ENCODE measurements at regions not wholly inside any gene's neighbourhood (a gene's known extent, or its start where the extent isn't known, plus 50 kb on each side); places are given as distances from the start of the nearest gene placed in this dataset.
"Not testable (repeated sequence)": the region's sequence is repeated elsewhere in the genome, so short reads cannot be mapped to it uniquely, and the experiment has no call there.

DNA sequence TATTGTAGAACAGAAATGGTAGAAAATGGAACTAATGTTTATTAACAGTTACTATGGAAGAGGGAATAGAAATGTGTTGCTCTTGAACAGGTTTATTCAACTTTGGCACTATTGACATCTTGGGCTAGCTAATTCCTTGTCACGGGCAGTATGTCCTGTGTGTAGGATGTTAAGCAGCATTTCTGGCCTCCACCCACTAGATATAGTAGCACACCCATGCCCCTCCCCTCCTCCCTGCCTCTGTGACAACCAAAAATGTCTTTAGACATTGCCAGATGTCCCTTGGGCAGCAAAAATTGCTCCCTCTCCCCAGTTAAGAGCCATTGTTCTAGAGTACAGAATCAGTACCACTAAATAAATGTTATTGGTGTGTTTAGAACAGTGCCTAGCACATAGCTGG is 91.4 kb upstream of the TPTE start:
- no peak for DNase-seq (ENCODE audit: low spot score)

DNA sequence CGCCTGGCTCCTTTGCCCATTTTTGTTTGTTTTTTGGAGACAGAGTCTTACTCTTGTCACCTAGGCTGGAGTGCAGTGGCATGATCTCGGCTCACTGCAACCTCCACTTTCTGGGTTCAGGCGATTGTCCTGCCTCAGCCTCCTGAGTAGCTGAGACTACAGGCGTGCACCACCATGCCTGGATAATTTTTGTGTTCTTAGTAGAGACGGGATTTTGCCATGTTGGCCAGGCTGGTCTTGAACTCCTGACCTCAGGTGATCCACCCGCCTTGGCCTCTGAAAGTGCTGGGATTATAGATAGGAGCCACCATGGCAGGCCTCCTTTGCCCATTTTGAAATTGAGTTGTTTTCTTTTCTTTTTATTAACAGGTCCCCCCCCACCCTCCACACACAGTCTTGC is 89.4 kb upstream of the TPTE start:
- not testable (repeated sequence) for DNase-seq (ENCODE audit: low spot score)

GRCh38 chr21:10432456-10432855 is 88.9 kb upstream of the TPTE start:
- DNase-seq (ENCODE audit: low spot score): not testable (repeated sequence)

DNA sequence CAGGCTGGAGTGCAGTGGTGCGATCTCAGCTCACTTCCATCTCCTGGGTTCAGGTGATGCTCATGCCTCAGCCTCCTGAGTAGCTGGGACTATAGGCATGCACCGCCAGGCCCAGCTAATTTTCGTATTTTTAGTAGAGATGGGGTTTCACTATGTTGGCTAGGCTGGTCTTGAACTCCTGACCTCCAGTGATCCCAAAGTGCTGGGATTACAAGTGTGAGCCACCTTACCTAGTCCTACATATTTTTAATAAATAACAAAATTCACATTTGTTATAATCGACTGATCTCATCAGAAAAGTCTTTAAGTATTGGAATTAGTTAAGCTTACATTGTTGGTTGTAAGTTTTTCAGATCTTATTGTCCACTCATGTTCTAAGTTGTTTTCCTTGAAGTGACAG is 83.4 kb upstream of the TPTE start:
- not testable (repeated sequence) for DNase-seq (ENCODE audit: low spot score)

- not testable (repeated sequence) for DNase-seq (ENCODE audit: low spot score)
Observed at GRCh38 chr21:10440639-10441038, 80.7 kb upstream of the TPTE start.

DNA sequence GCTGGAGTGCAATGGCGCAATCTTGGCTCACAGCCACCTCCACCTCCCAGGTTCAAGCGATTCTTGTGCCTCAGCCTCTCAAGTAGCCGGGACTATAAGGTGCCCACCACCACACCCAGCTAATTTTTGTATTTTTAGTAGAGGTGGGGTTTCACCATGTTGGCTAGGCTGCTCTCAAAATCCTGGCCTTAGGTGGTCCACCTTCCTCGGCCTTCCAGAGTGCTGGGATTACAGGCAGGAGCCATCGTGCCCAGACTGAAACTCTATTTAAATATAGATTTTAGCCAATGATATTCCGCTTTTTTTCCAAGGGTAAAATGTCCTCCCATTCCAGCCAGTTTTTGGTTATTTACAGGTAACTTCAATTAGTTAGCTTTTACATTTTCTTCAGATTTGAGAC is 79.4 kb upstream of the TPTE start:
- DNase-seq (ENCODE audit: low spot score): not testable (repeated sequence)

GRCh38 chr21:10445685-10446084 is 75.7 kb upstream of the TPTE start:
- DNase-seq (ENCODE audit: low spot score): not testable (repeated sequence)

DNA sequence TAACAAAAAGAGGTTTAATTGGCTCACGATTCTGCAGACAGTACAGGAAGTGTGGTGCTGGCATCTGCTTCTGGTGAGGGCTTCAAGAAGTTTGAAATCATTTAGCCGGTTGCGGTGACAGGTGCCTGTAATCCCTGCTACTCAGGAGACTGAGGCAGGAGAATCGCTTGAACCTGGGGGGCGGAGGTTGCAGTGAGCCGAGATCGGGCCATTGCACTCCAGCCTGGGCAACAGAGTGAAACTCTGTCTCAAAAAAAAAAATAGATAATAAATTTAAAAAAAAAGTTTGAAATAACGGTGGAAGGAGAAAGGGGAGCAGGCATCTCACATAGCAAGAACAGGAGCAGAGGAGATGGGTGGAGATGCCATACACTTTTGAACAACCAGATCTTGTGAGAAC is 71.9 kb upstream of the TPTE start:
- not testable (repeated sequence) for DNase-seq (ENCODE audit: low spot score)

DNA sequence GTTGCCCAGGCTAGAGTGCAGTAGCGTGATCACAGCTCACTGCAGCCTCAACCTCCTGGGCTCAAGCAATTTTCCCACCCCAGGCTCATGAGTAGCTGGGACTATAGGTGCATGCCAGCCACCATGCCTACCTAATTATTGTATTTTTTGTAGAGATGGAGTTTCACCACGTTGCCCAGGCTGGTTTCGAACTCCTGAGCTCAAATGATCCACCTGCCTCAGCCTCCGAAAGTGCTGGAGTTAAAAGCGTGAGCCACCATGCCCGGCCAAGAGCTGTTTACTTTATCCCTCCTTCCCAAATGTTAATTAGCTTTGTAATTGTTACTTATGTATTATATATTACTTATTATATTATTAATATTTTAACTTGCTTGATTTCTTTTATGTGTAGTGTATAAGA is 70.1 kb upstream of the TPTE start:
- DNase-seq (ENCODE audit: low spot score): not testable (repeated sequence)

GRCh38 chr21:10457765-10458164 is 63.6 kb upstream of the TPTE start:
- not testable (repeated sequence) for DNase-seq (ENCODE audit: low spot score)

DNA sequence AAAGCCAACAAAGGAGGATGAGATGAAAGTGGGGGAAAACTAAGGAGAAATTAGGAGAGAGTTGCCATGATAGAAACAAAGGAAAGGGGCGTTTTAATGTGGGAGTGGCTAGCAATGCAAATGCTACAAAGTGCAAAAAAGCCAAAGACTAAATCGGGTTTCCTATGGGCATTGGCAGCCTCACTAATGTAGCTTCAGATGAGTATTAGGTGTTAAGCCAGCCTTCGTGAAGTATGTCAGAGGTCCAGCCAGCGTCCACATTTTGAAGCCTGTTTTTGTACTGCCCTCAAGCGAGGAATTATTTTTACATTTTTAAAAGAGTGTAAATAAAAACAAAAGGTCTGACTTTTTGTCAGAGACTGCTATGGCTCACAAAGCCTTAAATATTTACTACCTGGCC is 60.4 kb upstream of the TPTE start:
- not testable (repeated sequence) for DNase-seq (ENCODE audit: low spot score)

DNA sequence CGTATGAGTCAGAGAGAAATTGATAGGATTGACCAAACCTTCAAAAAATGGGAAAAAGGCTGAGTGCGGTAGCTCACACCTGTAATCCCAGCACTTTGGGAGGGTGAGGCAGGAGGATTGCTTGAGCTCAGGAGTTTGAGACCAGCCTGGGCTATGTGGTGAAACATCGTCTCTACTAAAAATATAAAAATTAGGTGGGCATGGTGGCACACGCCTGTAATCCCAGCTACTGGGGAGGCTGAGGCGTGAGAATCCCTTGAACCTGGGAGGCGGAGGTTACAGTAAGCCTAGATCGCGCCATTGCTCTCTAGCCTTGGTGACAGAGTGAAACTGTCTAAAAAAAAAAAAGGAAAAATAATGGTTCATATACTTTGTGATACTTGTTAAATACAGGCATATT is 59.9 kb upstream of the TPTE start:
- DNase-seq (ENCODE audit: low spot score): not testable (repeated sequence)

GRCh38 chr21:10463156-10463555 is 58.2 kb upstream of the TPTE start:
- DNase-seq (ENCODE audit: low spot score): no peak

- no peak for DNase-seq (ENCODE audit: low spot score)
Observed at GRCh38 chr21:10464975-10465374, 56.4 kb upstream of the TPTE start.

DNA sequence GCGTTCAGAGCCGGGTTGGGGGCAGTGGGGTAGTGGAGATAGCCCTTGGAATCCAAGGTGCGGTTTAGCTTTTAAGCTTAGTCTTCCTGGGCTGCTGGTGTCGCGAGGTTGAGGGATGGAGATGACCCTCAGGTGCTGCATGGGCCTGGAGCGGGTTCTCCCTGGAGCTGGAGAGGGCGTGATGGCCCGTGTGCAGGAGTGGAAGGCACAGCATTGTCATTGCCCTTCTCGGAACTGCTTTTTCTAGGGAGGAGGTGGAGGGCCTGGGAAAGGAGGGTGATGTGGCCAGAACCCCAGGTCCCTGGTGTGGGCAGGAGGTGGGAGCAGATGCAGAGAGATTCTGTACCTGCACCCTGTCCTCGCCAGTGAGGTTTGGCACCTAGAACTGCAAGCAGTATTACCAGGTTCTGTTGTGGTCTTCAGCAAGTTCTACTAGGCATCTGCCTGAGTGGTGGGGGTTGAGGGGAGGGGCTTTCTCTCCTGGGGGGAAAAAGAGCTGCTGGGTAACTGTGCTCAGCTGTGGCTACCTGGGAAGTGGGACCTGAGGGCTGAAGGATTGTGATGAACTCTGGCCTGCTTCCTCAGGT is 55.8 kb upstream of the TPTE start:
- not testable (repeated sequence) for DNase-seq (ENCODE audit: low spot score)

DNA sequence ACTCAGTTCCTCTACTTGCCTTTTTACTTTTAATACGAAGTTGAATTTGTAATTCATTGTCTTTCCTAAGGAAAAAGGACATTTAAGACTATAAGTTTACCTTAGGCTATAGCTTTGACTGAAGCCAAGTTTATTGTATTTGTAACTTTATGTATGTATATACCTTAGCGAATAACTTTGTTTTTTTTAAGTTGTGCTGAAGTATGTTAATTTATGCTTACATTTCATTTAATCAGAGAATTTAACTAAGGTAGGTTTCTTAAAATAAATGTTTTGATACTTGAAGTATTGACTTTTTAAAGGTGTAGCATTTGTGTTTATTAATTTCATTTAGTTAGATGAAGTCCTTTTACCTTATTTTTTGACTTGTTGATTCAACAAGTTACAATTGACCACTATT is 55.2 kb upstream of the TPTE start:
- DNase-seq (ENCODE audit: low spot score): no peak

Data from RKO (cell line).